ENCODE measurements at regions not wholly inside any gene's neighbourhood (a gene's known extent, or its start where the extent isn't known, plus 50 kb on each side); places are given as distances from the start of the nearest gene placed in this dataset.
"Not testable (repeated sequence)": the region's sequence is repeated elsewhere in the genome, so short reads cannot be mapped to it uniquely, and the experiment has no call there.

DNA sequence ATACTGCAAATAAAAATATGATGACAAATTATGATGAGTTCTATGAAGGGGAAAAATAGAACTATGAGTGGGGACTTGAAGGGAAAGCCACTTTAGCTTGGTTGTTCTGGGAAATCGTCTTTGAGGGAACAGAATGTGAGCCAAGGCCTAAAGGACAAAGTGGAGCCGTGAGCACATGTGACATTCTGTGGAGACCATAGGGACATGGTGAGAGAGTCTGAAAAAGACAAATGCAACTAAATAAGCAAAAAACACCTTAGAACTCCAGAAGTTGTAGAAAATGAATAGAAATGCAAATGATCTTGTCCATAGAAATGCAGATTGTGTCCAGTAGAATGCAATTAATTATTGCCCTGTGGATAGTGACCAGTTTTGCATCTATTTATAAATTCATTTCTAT, 86.8 kb upstream of the ANKRD10 start:
- DNase-seq, result no peak

DNA sequence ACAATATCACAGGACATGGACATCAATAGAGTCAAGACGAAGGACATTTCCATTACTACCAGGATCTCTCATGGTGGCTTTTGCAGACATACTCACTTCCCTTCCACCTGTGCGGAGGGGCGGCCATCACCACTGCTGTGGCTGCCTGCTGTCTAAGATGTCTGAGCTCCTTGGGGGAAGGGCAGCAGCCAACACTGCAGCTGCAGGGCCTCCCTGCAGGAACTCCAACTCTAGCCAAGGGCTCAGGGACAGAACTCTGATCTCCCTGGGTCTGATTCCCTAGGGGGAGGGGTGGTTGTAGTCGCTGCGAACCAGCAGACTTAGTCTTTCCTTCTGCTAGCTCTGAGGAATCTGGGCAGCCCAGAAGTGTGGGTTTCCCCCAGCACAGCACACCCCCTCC, 78.9 kb upstream of the ANKRD10 start:
- no peak for DNase-seq

- DNase-seq, result no peak
Measured at GRCh38 chr13:110991991-110992508, 77.2 kb upstream of the ANKRD10 start.

- no peak for DNase-seq
Measured at GRCh38 chr13:110989331-110989730, 74.5 kb upstream of the ANKRD10 start.

DNA sequence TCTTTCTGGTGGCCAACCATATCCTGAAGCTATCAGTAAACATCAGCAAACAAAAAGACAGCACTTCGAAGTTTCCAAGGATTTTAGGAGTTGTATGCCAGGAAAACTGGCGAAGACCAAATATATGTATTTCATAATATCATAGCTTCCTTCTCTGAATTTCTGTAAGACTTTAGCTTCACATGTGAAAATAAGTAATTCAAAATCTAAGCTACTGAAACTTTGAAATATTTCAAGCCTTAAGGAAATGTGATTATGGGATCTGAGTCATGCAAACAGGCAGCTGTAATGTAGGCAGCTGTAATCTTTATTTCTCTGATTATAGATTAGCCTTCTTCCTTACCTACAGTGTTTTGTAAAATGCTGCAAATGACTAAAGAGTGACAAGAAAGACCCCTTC, 70.7 kb upstream of the ANKRD10 start:
- no peak for DNase-seq

- no peak for DNase-seq
Measured at GRCh38 chr13:110984798-110985197, 69.9 kb upstream of the ANKRD10 start.

GRCh38 chr13:110984381-110984780, 69.5 kb upstream of the ANKRD10 start:
- DNase-seq, result no peak

GRCh38 chr13:110983241-110983640, 68.4 kb upstream of the ANKRD10 start:
- DNase-seq, result peak; percentile 89

GRCh38 chr13:110981379-110981778, 66.5 kb upstream of the ANKRD10 start:
- no peak for DNase-seq

GRCh38 chr13:110980921-110981320, 66.1 kb upstream of the ANKRD10 start:
- no peak for DNase-seq

DNA sequence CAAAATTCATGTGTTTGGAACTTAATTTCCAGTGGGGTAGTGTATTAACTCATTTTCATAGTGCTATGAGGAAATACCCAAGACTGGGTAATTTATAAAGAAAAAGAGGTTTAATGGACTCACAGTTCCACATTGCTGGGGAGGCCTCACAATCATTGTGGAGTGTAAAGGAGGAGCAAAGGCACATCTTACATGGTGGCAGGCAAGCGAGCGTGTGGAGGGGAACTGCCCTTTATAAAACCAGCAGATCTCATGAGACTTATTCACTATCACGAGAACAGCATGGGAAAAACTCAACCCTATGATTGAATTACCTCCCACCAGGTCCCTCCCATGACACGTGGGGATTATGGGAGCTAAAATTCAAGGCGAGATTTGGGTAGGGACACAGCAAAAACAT, 64.3 kb upstream of the ANKRD10 start:
- DNase-seq, result not testable (repeated sequence)

- no peak for DNase-seq
Measured at GRCh38 chr13:110978390-110978789, 63.5 kb upstream of the ANKRD10 start.

- no peak for DNase-seq
Measured at GRCh38 chr13:110976785-110977184, 61.9 kb upstream of the ANKRD10 start.

DNA sequence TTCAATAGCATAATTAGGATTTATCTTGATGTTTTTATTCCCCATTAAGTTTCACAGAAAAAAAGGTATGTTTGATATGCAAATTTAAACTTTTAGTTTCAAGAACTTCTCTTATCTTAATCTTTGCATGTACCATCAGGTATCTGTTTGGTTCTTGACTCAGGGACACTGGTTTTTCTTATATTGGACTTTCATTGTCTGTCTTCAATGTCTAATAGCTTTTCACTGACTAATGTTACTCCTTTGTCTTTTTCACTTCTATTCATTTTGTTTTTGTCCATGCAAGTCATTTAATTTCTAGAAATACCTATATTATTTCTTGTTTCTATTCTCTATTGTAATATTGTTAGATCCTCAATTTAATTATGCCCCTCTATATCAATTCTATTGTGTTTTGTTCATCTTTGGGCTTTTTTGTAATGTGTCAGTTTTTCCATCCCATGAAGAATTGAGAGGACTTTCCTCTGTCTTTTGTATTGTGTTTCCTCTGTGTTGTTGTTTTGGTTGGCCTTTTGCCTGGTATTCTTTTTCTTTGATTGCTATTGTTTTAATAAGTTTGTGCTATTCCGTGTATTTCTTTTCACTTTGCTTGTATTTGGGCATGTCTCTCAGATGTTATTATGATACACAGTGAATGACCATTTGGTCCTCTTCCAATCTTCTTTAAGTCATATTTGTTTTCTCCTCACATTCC, 58.3 kb upstream of the ANKRD10 start:
- no peak for DNase-seq

DNA sequence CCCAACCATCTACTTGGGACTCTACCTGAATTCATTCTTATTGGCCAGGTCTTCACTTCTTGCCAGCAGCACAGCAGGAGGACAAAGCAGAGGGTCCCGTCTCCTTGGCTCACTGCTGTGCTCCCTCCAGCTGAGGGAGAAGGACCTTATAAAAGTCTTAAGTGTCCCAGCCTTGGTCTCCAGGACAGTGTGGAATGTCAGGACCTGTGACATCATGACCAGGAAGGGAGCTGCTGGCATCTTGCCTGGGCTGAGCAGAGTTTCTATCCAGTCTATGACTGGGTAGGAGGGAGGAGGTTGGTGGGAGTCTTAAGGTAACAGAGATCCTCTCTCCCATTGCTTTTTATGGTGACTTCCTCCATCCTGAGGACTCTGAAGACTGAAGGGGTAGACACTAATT, 56.6 kb upstream of the ANKRD10 start:
- DNase-seq, result no peak

DNA sequence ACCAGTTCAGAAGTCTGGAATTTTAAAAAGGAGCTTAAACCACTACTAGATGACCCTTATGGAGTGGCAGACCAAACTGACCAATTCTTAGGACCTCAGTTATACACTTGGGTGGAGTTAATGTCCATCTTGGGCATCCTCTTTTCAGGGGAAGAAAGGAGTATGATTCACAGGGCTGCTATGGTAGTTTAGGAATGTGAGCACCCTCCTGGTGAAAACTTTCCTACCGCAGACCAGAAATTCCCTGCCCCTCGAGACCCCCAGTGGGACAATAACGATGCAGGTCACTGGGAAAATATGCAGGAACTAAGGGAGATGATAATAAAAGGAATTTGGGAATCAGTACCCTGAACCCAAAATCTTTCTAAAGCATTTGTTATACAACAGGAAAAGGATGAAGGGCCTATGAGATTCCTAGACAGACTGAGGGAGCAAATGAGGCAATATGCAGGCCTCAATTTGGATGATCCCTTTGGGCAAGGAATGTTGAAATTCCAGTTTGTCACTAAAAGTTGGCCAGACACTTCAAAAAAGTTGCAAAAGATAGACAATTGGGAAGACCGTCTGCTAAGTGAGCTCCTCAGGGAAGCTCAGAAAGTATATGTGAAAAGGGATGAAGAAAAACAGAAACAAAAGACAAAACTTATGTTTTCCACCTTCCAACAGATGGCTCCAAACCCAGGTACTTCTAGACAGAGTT, 52.4 kb upstream of the ANKRD10 start:
- DNase-seq, result not testable (repeated sequence)

DNA sequence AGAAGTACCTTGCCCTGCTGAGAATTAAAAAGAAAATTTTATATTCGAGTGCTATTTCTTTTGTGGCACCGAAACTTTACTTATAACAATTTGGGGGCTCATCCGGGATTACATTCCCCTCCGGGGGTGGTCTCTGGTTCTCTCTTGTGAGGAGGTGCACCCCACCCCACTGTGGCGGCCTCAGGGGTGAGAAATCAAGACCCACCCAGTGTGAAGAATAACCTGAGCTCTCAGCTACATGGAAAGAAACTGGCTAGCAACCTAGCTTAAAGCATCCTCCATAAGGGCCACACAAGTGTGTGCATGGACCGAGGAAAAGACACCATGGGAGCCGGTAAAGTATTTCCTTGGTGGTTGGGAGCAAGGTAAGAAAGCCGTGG, 50.9 kb upstream of the ANKRD10 start:
- no peak for DNase-seq

DNA sequence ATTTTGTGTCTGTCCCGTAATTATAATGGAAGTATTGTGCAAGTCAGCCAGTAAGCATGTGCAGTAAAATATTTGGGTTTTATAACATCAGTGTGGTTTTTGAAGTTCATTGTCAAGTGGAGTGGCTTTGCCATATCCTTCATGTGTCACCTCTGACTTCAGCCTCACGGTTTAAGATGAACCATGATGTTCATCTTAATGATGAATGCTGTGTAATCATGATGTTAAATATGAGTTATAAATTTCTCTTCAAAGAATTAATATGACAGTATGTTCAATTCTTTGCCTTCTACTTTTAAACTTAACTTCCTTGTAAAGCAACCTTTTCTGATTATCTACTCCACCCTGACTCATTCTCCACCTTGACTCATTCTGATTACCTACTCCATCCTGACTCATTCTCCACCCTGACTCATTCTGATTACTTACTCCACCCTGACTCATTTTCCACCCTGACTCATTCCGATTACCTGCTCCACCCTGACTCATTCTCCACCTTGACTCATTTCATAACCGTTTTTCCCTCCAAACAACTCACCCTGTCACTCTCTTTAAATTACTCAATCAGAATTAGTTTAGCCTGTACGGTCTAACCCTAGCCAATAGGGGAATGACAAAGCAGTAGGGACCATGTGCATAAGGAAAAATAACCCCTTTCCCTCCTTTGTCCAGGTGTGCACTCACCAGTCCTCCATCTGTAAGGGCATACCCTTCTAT, 50.3 kb upstream of the ANKRD10 start:
- DNase-seq, result no peak
